HG03060 (cell line): ENCODE measurements at regions not wholly inside any gene's neighbourhood (a gene's known extent, or its start where the extent isn't known, plus 50 kb on each side); places are given as distances from the start of the nearest gene placed in this dataset.
"Not testable (repeated sequence)": the region's sequence is repeated elsewhere in the genome, so short reads cannot be mapped to it uniquely, and the experiment has no call there.

Experiments used
- ATAC-seq: cut with Tn5 transposase; IDR thresholded peaks from one replicate; pipeline ENCODE4 v1.9.1; 2021; ENCODE audit warnings: low read depth, moderate number of reproducible peaks; ENCODE audit not compliant: unreplicated experiment

DNA sequence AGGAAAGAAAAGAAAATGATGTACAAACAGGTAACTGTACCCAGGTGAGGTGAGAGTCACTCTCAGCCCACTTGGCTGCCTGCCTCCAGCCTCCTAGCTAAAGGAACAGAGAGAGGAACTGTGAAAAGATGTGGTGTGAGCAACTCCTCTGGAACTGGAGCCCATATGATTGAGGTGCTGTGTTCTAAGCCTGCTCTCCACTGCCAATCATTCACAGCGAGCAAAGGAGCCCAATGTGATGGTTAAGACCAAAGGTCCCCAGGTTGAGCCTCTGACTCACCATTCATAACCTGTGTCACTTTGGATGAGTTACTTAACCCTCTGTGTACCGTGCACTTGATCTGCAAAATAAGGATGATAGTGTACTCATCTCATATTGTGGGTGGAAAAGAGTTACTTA lies 868.1 kb upstream of the AUTS2 start:
- ATAC-seq: no peak

DNA sequence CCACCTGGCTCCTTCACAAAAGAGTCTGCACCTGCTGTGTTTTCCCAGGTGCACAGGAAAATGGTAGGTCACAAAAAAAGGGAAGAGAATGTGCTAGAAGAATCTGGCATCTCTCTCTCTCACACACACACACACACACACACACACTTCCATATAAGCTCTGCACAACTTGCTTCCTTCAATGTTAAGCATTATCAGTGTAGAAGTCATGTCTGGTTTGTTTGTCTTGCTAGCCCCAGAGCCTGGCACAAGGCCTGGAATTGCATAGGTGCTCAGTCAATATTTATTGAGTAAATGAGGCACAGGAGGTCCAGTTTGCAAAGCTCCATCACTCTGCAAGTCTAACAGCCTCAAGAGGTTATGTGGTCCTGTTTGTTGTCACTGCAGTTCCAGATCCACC lies 867.3 kb upstream of the AUTS2 start:
- no peak for ATAC-seq

GRCh38 chr7:68733219-68734153 lies 864.8 kb upstream of the AUTS2 start:
- ATAC-seq: no peak

DNA sequence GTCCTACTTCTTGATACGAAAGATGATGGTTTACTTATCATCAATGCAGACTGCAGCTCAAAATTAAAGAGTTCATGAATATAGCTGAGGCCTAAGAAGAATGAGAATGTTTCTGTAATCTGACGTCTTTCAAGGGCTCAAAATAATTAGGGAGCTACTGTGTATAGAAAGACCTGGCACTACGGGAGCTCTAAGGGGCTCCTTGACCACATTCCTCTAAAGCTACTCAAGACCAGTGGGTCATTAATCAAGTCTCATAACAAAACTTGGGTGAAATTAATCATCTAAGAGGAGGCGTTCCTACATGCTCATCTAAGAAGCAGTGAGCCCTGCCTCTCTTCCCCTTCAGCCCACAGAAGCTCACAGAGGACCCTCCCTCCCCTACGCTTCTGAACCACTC lies 863.8 kb upstream of the AUTS2 start:
- ATAC-seq: no peak

DNA sequence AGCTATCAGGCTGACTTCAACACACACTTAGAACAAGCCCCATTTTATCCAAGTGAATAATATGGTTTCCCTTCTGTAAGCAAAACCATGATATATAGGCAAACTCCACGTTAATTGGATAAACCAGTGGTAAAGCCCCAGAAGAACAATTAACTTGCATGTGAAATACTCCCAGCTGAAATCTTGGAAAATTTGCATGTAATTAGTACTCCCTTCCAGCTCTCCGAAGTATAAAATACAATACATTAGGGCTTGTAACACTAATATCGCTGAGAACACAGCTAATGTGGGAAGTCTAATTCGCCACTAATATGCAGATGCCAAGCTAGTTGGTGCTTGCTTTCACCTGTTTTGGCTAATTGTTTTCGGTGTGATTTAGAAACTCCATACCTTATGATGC lies 859.0 kb upstream of the AUTS2 start:
- no peak for ATAC-seq

GRCh38 chr7:68744036-68744435 lies 854.2 kb upstream of the AUTS2 start:
- ATAC-seq: no peak

DNA sequence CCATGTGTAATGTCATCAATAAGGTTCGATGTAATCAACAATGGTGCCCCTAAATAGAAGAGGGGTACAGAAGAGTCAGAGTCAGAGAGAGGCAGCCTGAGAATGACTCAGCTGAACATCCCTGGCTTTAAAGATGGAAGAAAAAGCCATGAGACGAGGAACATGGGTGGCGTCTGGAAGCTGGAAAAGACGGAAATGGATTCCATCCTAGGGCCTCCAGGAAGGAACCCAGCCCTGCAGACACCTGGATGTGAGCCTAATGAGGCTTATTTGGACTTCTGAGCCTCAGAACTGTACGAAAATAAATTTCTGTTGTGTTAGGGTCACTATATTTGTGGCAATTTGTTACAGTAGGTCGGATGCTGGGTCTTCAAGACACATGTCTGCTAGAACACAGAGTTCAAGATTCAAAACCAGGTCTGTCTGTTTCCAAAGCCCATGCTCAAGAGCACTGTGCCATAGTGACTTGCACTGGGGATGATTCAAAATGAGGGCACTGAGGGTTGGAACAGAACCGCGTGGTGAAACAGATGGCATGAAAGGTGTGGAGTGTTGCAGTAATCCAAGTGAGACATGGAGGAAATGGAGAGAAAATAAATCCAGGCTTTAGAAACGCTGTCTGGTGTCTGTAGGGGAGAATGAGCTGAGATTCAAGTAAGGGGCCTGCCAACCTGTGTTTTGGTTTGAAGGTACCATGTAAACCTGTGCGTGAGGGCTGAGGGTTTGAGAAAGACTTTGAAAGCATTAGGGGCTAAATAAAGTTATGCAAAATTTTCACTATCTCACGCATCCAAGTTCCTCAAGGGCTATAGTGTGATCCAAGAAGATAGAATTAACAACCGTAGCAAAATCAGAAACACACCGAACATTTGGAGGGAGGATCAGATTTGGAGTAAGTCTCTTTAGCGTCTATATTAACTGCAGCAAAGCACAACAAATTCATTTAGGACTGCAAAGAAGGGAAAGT lies 849.1 kb upstream of the AUTS2 start:
- no peak for ATAC-seq

- no peak for ATAC-seq
These were observed 845.6 kb upstream of the AUTS2 start for GRCh38 chr7:68752485-68753178.

DNA sequence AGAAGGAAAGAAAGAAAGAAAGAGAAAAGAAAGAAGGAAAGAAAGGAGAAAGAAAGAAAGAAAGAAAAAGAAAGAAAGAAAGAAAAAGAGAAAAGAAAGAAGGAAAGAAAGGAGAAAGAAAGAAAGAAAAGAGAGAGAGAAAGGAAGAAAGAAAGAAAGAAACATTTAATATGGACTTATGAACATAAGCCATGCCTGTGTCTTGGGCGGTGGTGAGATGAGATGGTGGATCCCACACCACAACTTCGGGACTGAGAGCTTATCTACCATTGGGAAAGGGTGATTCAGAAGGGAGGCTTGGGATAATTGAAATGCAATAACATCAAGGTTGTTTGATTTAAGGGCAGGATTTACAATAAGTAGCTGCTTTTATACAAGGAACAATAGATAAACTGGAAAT lies 843.9 kb upstream of the AUTS2 start:
- ATAC-seq: no peak

- no peak for ATAC-seq
These were observed 841.2 kb upstream of the AUTS2 start for GRCh38 chr7:68756986-68757495.

DNA sequence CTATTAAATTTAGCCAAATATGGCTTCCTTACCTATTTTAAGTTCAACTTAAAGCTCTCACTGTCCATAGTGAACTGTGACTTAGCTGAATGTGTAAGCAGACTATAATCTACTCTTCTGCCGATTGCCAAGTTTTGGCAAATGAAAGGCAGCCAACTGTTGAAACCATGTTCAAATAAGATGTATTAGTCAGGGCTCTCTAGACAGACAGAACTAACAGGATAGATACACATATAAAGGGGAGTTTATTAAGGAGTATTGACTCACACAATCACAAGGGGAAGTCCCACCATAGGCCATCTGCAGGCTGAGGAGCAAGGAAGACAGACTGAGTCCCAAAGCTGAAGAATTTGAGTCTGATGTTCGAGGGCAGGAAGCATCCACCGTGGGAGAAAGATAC lies 837.7 kb upstream of the AUTS2 start:
- ATAC-seq: no peak

DNA sequence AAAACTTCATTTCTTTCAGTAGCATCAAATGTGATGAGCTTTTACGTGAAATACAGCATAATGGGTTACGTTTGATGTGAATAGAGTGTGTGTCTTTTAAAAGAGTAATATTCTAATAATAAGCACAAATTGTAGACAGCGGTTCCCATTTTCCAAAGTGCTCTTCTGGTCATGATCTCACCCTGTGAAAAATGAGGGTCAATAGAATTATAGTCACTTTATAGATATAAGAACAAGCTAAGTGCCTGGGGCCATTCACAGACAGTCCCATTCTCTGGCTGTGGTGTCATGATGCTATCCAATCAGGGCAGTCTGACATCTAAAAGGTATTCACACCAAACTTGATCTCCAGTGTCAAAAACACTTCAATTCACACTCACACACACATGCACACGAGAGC lies 830.8 kb upstream of the AUTS2 start:
- ATAC-seq: no peak

- no peak for ATAC-seq
These were observed 827.6 kb upstream of the AUTS2 start for GRCh38 chr7:68770649-68771048.

GRCh38 chr7:68776326-68776725 lies 821.9 kb upstream of the AUTS2 start:
- no peak for ATAC-seq

DNA sequence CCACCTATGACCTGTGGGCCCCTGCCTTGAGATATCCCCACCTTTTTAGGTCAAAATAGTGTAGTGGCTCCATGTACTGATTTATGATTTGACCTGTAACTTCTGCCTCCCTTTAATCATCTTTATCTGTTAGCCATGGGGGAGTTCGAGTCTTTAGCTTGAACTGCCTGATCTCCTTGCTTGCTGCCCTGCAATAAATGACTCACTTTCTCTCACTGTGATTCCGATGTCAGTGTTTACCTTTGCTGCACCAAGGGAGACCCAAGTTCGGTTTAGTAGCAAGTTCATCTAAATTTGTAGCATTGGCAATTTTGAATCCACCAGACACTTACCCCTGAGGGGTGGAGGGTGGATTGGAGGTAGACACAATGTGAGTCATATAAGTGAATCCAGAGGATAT lies 814.6 kb upstream of the AUTS2 start:
- no peak for ATAC-seq

- no peak for ATAC-seq
These were observed 813.2 kb upstream of the AUTS2 start for GRCh38 chr7:68785036-68785435.

- ATAC-seq: no peak
These were observed 810.7 kb upstream of the AUTS2 start for GRCh38 chr7:68787566-68787965.

GRCh38 chr7:68788529-68788928 lies 809.7 kb upstream of the AUTS2 start:
- not testable (repeated sequence) for ATAC-seq

- no peak for ATAC-seq
These were observed 808.7 kb upstream of the AUTS2 start for GRCh38 chr7:68789597-68789996.

GRCh38 chr7:68792351-68792750 lies 805.9 kb upstream of the AUTS2 start:
- ATAC-seq: no peak

GRCh38 chr7:68793513-68793912 lies 804.8 kb upstream of the AUTS2 start:
- no peak for ATAC-seq
